HepG2 (cell line): ENCODE measurements at regions not wholly inside any gene's neighbourhood (a gene's known extent, or its start where the extent isn't known, plus 50 kb on each side); places are given as distances from the start of the nearest gene placed in this dataset.

Source experiments
- ATAC-seq: fragments of 200-7000 bp; cut with Tn5 transposase; 3 replicates; pipeline ENCODE4 v1.9.1; 2020; ENCODE audit warnings: mild to moderate bottlenecking, moderate library complexity
- BruUV-seq: library from RNA; stranded (reverse); fragments of 400-500 nt; replicated peaks from 2 replicates; lab custom pipeline; 2021; lab: Mats Ljungman, UMichigan
- CTCF ChIA-PET: fragments of 300-600 bp; formaldehyde crosslinking; extraction: SDS; loops from one replicate; lab custom pipeline; 2021; ENCODE audit warnings: low total read pairs, inconsistent platforms, low intra/inter-chr PET ratio; lab: Yijun Ruan, JAX
- POLR2A ChIA-PET: fragments of 350-600 bp; sonication (Branson Sonifier 250); formaldehyde crosslinking; loops from one replicate; lab custom pipeline; 2020; ENCODE audit warnings: antibody characterized with exemption, inconsistent platforms; lab: Yijun Ruan, JAX
- DNase-seq: peaks from one replicate; pipeline ENCODE4 v3.0.0-alpha.2; 2015; ENCODE audit warnings: low spot score
- FAIRE-seq: peaks from 3 replicates; lab custom pipeline; 2011; peaks lifted over from hg19 to GRCh38; lab: Jason Lieb, UNC
- H2AFZ ChIP-seq: one replicate; pipeline ENCODE4 v1.6.1; 2011; ENCODE audit warnings: low read length, inconsistent platforms
- H3K27ac ChIP-seq: fragments of 300-600 bp; 3 replicates; pipeline ENCODE4 v1.8.0; 2011; ENCODE audit warnings: mixed run types, mild to moderate bottlenecking, mixed read lengths, low read length, inconsistent platforms; ENCODE audit not compliant: insufficient read depth; ENCODE audit errors: extremely low read length
- H3K27me3 ChIP-seq, 2 experiments: fragments of 200-600 bp in 1 of 2; 2 replicates in 1 of 2; 3 replicates in 1 of 2; pipeline versions ENCODE4 v1.6.0 to v1.8.0; 2011; ENCODE audit warnings: low read length in 2 of 2, mild to moderate bottlenecking in 2 of 2, moderate library complexity in 2 of 2, inconsistent platforms in 1 of 2; ENCODE audit not compliant: insufficient read depth in 2 of 2, control insufficient read depth in 1 of 2
- H3K36me3 ChIP-seq, 2 experiments: fragments of 200-600 bp in 1 of 2; replicated peaks in 1 of 2; 2 replicates in 1 of 2; 3 replicates in 1 of 2; pipeline versions ENCODE4 v1.5.1 to v1.8.0; 2011; ENCODE audit warnings: low read length in 2 of 2, inconsistent platforms in 1 of 2; ENCODE audit not compliant: insufficient read depth in 2 of 2, control insufficient read depth in 1 of 2
- H3K4me1 ChIP-seq: 2 replicates; pipeline ENCODE4 v1.5.1; 2012; ENCODE audit warnings: low read length, inconsistent platforms; ENCODE audit not compliant: insufficient read depth
- H3K4me2 ChIP-seq: 2 replicates; pipeline ENCODE4 v1.6.0; 2011; ENCODE audit warnings: low read depth, low read length, inconsistent platforms
- H3K4me3 ChIP-seq, 3 experiments: fragments of 200-600 bp in 1 of 3; sonication (generic), shearing (Covaris generic) in 1 of 3; replicated peaks in 1 of 3; 2 replicates each; pipeline ENCODE4 v1.5.1; 2011 to 2016; ENCODE audit warnings: low read length in 3 of 3, inconsistent platforms in 2 of 3, low read depth in 2 of 3, mild to moderate bottlenecking in 2 of 3, control low read depth in 1 of 3, mixed read lengths in 1 of 3; ENCODE audit not compliant: insufficient read depth in 1 of 3
- H3K79me2 ChIP-seq: one replicate; pipeline ENCODE4 v1.6.1; 2011; ENCODE audit warnings: low read length, inconsistent platforms; ENCODE audit not compliant: insufficient read depth
- H3K9ac ChIP-seq: 2 replicates; pipeline ENCODE4 v1.6.0; 2011; ENCODE audit warnings: mild to moderate bottlenecking, low read depth, low read length, inconsistent platforms; ENCODE audit not compliant: insufficient read depth
- H3K9me3 ChIP-seq: 2 replicates; pipeline ENCODE4 v1.5.1; 2012; ENCODE audit warnings: mild to moderate bottlenecking, low read length
- H4K20me1 ChIP-seq: 2 replicates; pipeline ENCODE4 v1.6.0; 2011; ENCODE audit warnings: inconsistent platforms, mild to moderate bottlenecking, low read length, moderate library complexity; ENCODE audit not compliant: insufficient read depth
- AGO2 ChIP-seq: fragments of 200-400 bp; formaldehyde crosslinking; optimal IDR thresholded peaks from 2 replicates; pipeline ENCODE3; 2017; ENCODE audit warnings: mild to moderate bottlenecking, low read depth, low read length, moderate library complexity
- ATRX ChIP-seq: sonication (generic); formaldehyde crosslinking; IDR thresholded peaks from 2 replicates; pipeline ENCODE4 v1.4.0; 2020; ENCODE audit warnings: missing genetic modification reagents, borderline replicate concordance
- ETV6 ChIP-seq: sonication (generic); formaldehyde crosslinking; conservative IDR thresholded peaks from 2 replicates; pipeline ENCODE4 v1.4.0; 2020; ENCODE audit warnings: missing genetic modification reagents
- GLI4 ChIP-seq: sonication (generic); formaldehyde crosslinking; IDR thresholded peaks from 2 replicates; pipeline ENCODE4 v1.5.1; 2020; ENCODE audit warnings: missing genetic modification reagents, mild to moderate bottlenecking, moderate library complexity, borderline replicate concordance
- HOXD1 ChIP-seq: sonication (generic); formaldehyde crosslinking; IDR thresholded peaks from 2 replicates; pipeline ENCODE4 v1.5.0; 2020; ENCODE audit warnings: missing genetic modification reagents
- KAT2B ChIP-seq: fragments of 150-350 bp; IDR thresholded peaks from 2 replicates; pipeline ENCODE4 v1.6.1; 2014; ENCODE audit warnings: low read depth, low read length, borderline replicate concordance
- KDM3A ChIP-seq: IDR thresholded peaks from 2 replicates; pipeline ENCODE4 v1.6.1; 2018; ENCODE audit warnings: low read depth, missing compliant biosample characterization
- PRDM10 ChIP-seq: sonication (generic); formaldehyde crosslinking; IDR thresholded peaks from 2 replicates; pipeline ENCODE4 v1.4.0; 2020; ENCODE audit warnings: low read depth, missing genetic modification reagents
- SNAPC2 ChIP-seq: sonication (generic); formaldehyde crosslinking; IDR thresholded peaks from 2 replicates; pipeline ENCODE4 v1.8.1; 2022; ENCODE audit warnings: mild to moderate bottlenecking, missing genetic modification reagents
- ZNF101 ChIP-seq: sonication (generic); formaldehyde crosslinking; IDR thresholded peaks from 2 replicates; pipeline ENCODE4 v1.4.0; 2020; ENCODE audit warnings: mild to moderate bottlenecking, low read depth, missing genetic modification reagents, borderline replicate concordance
- ZNF292 ChIP-seq: sonication (generic); formaldehyde crosslinking; IDR thresholded peaks from 2 replicates; pipeline ENCODE4 v1.8.1; 2022; ENCODE audit warnings: mild to moderate bottlenecking, low read depth, missing genetic modification reagents, borderline replicate concordance
- ZNF562 ChIP-seq: sonication (generic); formaldehyde crosslinking; IDR thresholded peaks from 2 replicates; pipeline ENCODE4 v1.8.0; 2022; ENCODE audit warnings: missing genetic modification reagents, borderline replicate concordance
- WGBS: methylation state at CpG from one replicate; pipeline ENCODE4 v1.1.6; 2017; ENCODE audit warnings: low lambda C conversion rate; 5-methylcytosine and 5-hydroxymethylcytosine counted together
- in situ Hi-C: cut with HindIII; loops from 2 replicates; pipeline ENCODE4 v1.10.0; 2017; ENCODE audit warnings: low pct_unique_long_range_greater_than_20kb; ENCODE audit not compliant: extremely low pct_ligation_motif_present
- intact Hi-C: fragments of 100-400 bp; cut with micrococcal nuclease; formaldehyde crosslinking; loops from one replicate; pipeline ENCODE4 v1.10.0; 2022; ENCODE audit not compliant: unreplicated experiment
- TF ChIP-seq, protein P1 (sequence below): sonication (generic); formaldehyde crosslinking; IDR thresholded peaks from 2 replicates; pipeline ENCODE4 v1.4.0; 2020; ENCODE audit warnings: missing genetic modification reagents
- TF ChIP-seq, protein P2 (sequence below): sonication (generic); formaldehyde crosslinking; IDR thresholded peaks from 2 replicates; pipeline ENCODE4 v1.4.0; 2020; ENCODE audit warnings: missing genetic modification reagents, mild to moderate bottlenecking, borderline replicate concordance
- TF ChIP-seq, protein P3 (sequence below): sonication (generic); formaldehyde crosslinking; IDR thresholded peaks from 2 replicates; pipeline ENCODE4 v1.8.0; 2022; ENCODE audit warnings: mild to moderate bottlenecking, missing genetic modification reagents, borderline replicate concordance

- no peak for DNase-seq
- no peak for FAIRE-seq
- no peaks in the 10 kb centered on the region for H4K20me1 ChIP-seq
- BruUV-seq = no TSS peak
- H2AFZ ChIP-seq = no peak overlapping the region
- no peak for ATAC-seq
- intact Hi-C loops (no loop called here), in situ Hi-C loops (no loop called here)
- H3K4me3 ChIP-seq = no peak overlapping the region
- no peak overlapping the region for H3K9ac ChIP-seq
- no peaks in the 10 kb centered on the region for H3K36me3 ChIP-seq
- CTCF ChIA-PET = no interaction called here
- H3K27ac ChIP-seq = no peak overlapping the region
- peaks cover 6 to 46% of the 10 kb centered on the region in 2 experiments for H3K27me3 ChIP-seq
- no peak overlapping the region for H3K4me2 ChIP-seq
- POLR2A ChIA-PET = no interaction called here
- H3K4me1 ChIP-seq = no peaks in the 10 kb centered on the region
- no peaks in the 10 kb centered on the region for H3K79me2 ChIP-seq
- peaks cover 15% of the 10 kb centered on the region for H3K9me3 ChIP-seq
- WGBS = 31% methylated on average over 20 of the region's 20 CpGs
- TF ChIP-seq ZNF101 (CRISPR knock-in tag) = no peak
- TF ChIP-seq ATRX (CRISPR knock-in tag) = no peak
- TF ChIP-seq PRDM10 (CRISPR knock-in tag) = no peak
- no peak for TF ChIP-seq ETV6 (CRISPR knock-in tag)
- no peak for TF ChIP-seq HOXD1 (CRISPR knock-in tag)
- TF ChIP-seq ZNF562 (CRISPR knock-in tag) = no peak
- no peak for TF ChIP-seq KDM3A (CRISPR knock-in tag)
- TF ChIP-seq, protein P1, sequence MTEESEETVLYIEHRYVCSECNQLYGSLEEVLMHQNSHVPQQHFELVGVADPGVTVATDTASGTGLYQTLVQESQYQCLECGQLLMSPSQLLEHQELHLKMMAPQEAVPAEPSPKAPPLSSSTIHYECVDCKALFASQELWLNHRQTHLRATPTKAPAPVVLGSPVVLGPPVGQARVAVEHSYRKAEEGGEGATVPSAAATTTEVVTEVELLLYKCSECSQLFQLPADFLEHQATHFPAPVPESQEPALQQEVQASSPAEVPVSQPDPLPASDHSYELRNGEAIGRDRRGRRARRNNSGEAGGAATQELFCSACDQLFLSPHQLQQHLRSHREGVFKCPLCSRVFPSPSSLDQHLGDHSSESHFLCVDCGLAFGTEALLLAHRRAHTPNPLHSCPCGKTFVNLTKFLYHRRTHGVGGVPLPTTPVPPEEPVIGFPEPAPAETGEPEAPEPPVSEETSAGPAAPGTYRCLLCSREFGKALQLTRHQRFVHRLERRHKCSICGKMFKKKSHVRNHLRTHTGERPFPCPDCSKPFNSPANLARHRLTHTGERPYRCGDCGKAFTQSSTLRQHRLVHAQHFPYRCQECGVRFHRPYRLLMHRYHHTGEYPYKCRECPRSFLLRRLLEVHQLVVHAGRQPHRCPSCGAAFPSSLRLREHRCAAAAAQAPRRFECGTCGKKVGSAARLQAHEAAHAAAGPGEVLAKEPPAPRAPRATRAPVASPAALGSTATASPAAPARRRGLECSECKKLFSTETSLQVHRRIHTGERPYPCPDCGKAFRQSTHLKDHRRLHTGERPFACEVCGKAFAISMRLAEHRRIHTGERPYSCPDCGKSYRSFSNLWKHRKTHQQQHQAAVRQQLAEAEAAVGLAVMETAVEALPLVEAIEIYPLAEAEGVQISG = no peak
- TF ChIP-seq ZNF292 (CRISPR knock-in tag) = no peak
- TF ChIP-seq GLI4 (CRISPR knock-in tag) = no peak
- TF ChIP-seq, protein P2, sequence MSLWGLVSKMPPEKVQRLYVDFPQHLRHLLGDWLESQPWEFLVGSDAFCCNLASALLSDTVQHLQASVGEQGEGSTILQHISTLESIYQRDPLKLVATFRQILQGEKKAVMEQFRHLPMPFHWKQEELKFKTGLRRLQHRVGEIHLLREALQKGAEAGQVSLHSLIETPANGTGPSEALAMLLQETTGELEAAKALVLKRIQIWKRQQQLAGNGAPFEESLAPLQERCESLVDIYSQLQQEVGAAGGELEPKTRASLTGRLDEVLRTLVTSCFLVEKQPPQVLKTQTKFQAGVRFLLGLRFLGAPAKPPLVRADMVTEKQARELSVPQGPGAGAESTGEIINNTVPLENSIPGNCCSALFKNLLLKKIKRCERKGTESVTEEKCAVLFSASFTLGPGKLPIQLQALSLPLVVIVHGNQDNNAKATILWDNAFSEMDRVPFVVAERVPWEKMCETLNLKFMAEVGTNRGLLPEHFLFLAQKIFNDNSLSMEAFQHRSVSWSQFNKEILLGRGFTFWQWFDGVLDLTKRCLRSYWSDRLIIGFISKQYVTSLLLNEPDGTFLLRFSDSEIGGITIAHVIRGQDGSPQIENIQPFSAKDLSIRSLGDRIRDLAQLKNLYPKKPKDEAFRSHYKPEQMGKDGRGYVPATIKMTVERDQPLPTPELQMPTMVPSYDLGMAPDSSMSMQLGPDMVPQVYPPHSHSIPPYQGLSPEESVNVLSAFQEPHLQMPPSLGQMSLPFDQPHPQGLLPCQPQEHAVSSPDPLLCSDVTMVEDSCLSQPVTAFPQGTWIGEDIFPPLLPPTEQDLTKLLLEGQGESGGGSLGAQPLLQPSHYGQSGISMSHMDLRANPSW (CRISPR knock-in tag) = no peak
- no peak for TF ChIP-seq KAT2B
- TF ChIP-seq, protein P3, sequence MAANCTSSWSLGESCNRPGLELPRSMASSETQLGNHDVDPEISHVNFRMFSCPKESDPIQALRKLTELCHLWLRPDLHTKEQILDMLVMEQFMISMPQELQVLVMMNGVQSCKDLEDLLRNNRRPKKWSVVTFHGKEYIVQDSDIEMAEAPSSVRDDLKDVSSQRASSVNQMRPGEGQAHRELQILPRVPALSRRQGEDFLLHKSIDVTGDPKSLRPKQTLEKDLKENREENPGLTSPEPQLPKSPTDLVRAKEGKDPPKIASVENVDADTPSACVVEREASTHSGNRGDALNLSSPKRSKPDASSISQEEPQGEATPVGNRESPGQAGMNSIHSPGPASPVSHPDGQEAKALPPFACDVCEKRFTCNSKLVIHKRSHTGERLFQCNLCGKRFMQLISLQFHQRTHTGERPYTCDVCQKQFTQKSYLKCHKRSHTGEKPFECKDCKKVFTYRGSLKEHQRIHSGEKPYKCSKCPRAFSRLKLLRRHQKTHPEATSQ (CRISPR knock-in tag) = no peak
- TF ChIP-seq AGO2 = no peak
- no peak for TF ChIP-seq SNAPC2 (CRISPR knock-in tag)
These were observed 173.7 kb downstream of the TFAP2C start for GRCh38 chr20:56802805-56803204.
